HEK293 (cell line): ENCODE measurements at regions not wholly inside any gene's neighbourhood (a gene's known extent, or its start where the extent isn't known, plus 50 kb on each side); places are given as distances from the start of the nearest gene placed in this dataset.

ENCODE experiments used
- CTCF ChIA-PET: fragments of 350-600 bp; formaldehyde crosslinking; extraction: SDS; loops from one replicate; lab custom pipeline; 2021; ENCODE audit warnings: antibody characterized with exemption; lab: Yijun Ruan, JAX
- POLR2A ChIA-PET: fragments of 300-600 bp; formaldehyde crosslinking; extraction: SDS; loops from one replicate; lab custom pipeline; 2020; ENCODE audit warnings: antibody characterized with exemption, inconsistent platforms; lab: Yijun Ruan, JAX
- H3K27ac ChIP-seq: fragments of 200-500 bp; sonication (Bioruptor generic); 2 replicates; pipeline ENCODE4 v1.5.1; 2014; ENCODE audit warnings: low read depth, low read length, control low read depth, inconsistent platforms; ENCODE audit errors: extremely low read depth
- H3K36me3 ChIP-seq, 2 experiments: fragments of 200-500 bp in 1 of 2; sonication (Bioruptor generic) in 1 of 2; 1 replicate in 1 of 2; 2 replicates in 1 of 2; pipeline ENCODE4 v1.5.1; 2014 to 2017; ENCODE audit warnings: inconsistent platforms in 2 of 2, low read length in 2 of 2; ENCODE audit not compliant: control insufficient read depth in 2 of 2, insufficient read depth in 1 of 2
- H3K4me1 ChIP-seq: fragments of 200-500 bp; sonication (Bioruptor generic); 2 replicates; pipeline ENCODE4 v1.5.1; 2014; ENCODE audit warnings: mild to moderate bottlenecking, low read length, inconsistent platforms; ENCODE audit not compliant: control insufficient read depth, insufficient read depth
- H3K4me3 ChIP-seq: 2 replicates; pipeline ENCODE4 v1.5.1; 2011; ENCODE audit warnings: low read depth, mild to moderate bottlenecking, control low read depth, low read length, moderate library complexity
- H3K9me3 ChIP-seq: fragments of 200-500 bp; sonication (Bioruptor generic); 2 replicates; pipeline ENCODE4 v1.5.1; 2014; ENCODE audit warnings: low read depth, low read length, inconsistent platforms; ENCODE audit not compliant: control insufficient read depth, insufficient read depth
- FEZF1 ChIP-seq: fragments of 450-650 bp; formaldehyde crosslinking; IDR thresholded peaks from 2 replicates; pipeline ENCODE4 v1.5.1; 2016; ENCODE audit warnings: missing biosample characterization, missing genetic modification characterization
- GLI4 ChIP-seq: fragments of 450-650 bp; formaldehyde crosslinking; IDR thresholded peaks from 2 replicates; pipeline ENCODE4 v1.5.1; 2016; ENCODE audit warnings: missing biosample characterization, missing genetic modification characterization
- PRDM6 ChIP-seq: fragments of 450-650 bp; formaldehyde crosslinking; IDR thresholded peaks from 2 replicates; pipeline ENCODE4 v1.5.1; 2017; ENCODE audit warnings: missing biosample characterization, missing genetic modification characterization
- SCRT2 ChIP-seq: fragments of 450-650 bp; formaldehyde crosslinking; IDR thresholded peaks from 2 replicates; pipeline ENCODE4 v1.5.1; 2016; ENCODE audit warnings: missing biosample characterization, missing genetic modification characterization
- ZBTB48 ChIP-seq: fragments of 450-650 bp; formaldehyde crosslinking; IDR thresholded peaks from 2 replicates; pipeline ENCODE4 v1.5.1; 2016; ENCODE audit warnings: missing biosample characterization, missing genetic modification characterization
- ZBTB6 ChIP-seq: fragments of 450-650 bp; formaldehyde crosslinking; IDR thresholded peaks from 2 replicates; pipeline ENCODE4 v1.5.1; 2017; ENCODE audit warnings: missing biosample characterization, missing genetic modification characterization
- ZNF133 ChIP-seq: fragments of 450-650 bp; formaldehyde crosslinking; IDR thresholded peaks from 2 replicates; pipeline ENCODE4 v1.5.1; 2016; ENCODE audit warnings: missing biosample characterization, missing genetic modification characterization
- ZNF175 ChIP-seq: fragments of 450-650 bp; formaldehyde crosslinking; IDR thresholded peaks from 2 replicates; pipeline ENCODE4 v1.5.1; 2016; ENCODE audit warnings: missing biosample characterization, missing genetic modification characterization
- ZNF221 ChIP-seq: fragments of 450-650 bp; formaldehyde crosslinking; IDR thresholded peaks from 2 replicates; pipeline ENCODE4 v1.5.1; 2017; ENCODE audit warnings: missing biosample characterization, missing genetic modification characterization, borderline replicate concordance
- ZNF24 ChIP-seq: fragments of 450-650 bp; formaldehyde crosslinking; IDR thresholded peaks from 2 replicates; pipeline ENCODE4 v1.5.1; 2016; ENCODE audit warnings: missing biosample characterization, missing genetic modification characterization
- ZNF311 ChIP-seq: fragments of 450-650 bp; formaldehyde crosslinking; IDR thresholded peaks from 2 replicates; pipeline ENCODE4 v1.5.1; 2017; ENCODE audit warnings: missing biosample characterization, missing genetic modification characterization, borderline replicate concordance
- ZNF518A ChIP-seq: fragments of 450-650 bp; formaldehyde crosslinking; conservative IDR thresholded peaks from 2 replicates; pipeline ENCODE4 v1.5.1; 2016; ENCODE audit warnings: low read depth, missing biosample characterization, missing genetic modification characterization
- ZNF580 ChIP-seq: fragments of 450-650 bp; formaldehyde crosslinking; IDR thresholded peaks from 2 replicates; pipeline ENCODE4 v1.5.1; 2016; ENCODE audit warnings: missing biosample characterization, missing genetic modification characterization
- ZNF626 ChIP-seq: fragments of 450-650 bp; sonication (Bioruptor Pico); formaldehyde crosslinking; IDR thresholded peaks from 2 replicates; pipeline ENCODE4 v1.5.1; 2018; ENCODE audit warnings: missing biosample characterization, missing genetic modification characterization, inconsistent platforms
- ZNF645 ChIP-seq: fragments of 450-650 bp; formaldehyde crosslinking; IDR thresholded peaks from 2 replicates; pipeline ENCODE4; 2016; ENCODE audit warnings: missing biosample characterization, missing genetic modification characterization
- ZSCAN30 ChIP-seq: fragments of 450-650 bp; IDR thresholded peaks from 2 replicates; pipeline ENCODE4 v1.5.1; 2018; ENCODE audit warnings: missing biosample characterization, mild to moderate bottlenecking, missing genetic modification characterization, moderate library complexity

GRCh38 chr17:70344386-70345060 lies 175.2 kb downstream of the KCNJ2 start:
- ChIA-PET CTCF (interaction anchor here (0.7 kb wide), 1 partner anchor 207 kb away, joined by 3 read pairs; no protein-coding TSS in a partner anchor), POLR2A (no interaction called here)
- Histone ChIP-seq H3K4me1 (peaks cover 11% of the 10 kb centered on the region), H3K4me3 (no peak overlapping the region), H3K27ac (no peak overlapping the region), H3K9me3 (no peaks in the 10 kb centered on the region), H3K36me3 (no peaks in the 10 kb centered on the region)
- no peak for TF ChIP-seq ZBTB6 (tag by site-specific recombination)
- TF ChIP-seq ZNF645 (tag by site-specific recombination) = no peak
- peak; percentile 39; the same call in 1 of the 2 replicates for TF ChIP-seq PRDM6
- 0 out of 2 replicates have a peak, but pooled peaks have one; percentile 18 for TF ChIP-seq FEZF1 (tag by site-specific recombination)
- TF ChIP-seq ZNF175 (tag by site-specific recombination) = no peak

GRCh38 chr17:70345061-70345460 lies 175.7 kb downstream of the KCNJ2 start:
- TF ChIP-seq ZNF311 (tag by site-specific recombination) = no peak
- TF ChIP-seq ZSCAN30 (tag by site-specific recombination) = no peak
- no peak for TF ChIP-seq ZNF580 (tag by site-specific recombination)
- no peak for TF ChIP-seq ZNF24
- no peak for TF ChIP-seq ZBTB48
- no peak for TF ChIP-seq ZNF133 (tag by site-specific recombination)
- TF ChIP-seq ZNF221 (tag by site-specific recombination) = no peak
- no peak for TF ChIP-seq GLI4
- no peak for TF ChIP-seq ZNF518A
- TF ChIP-seq ZNF626 (tag by site-specific recombination) = no peak
- no peak for TF ChIP-seq SCRT2 (tag by site-specific recombination)
- TF ChIP-seq, all 188 proteins: peak for 0
- Histone ChIP-seq H3K9me3 (no peaks in the 10 kb centered on the region), H3K4me1 (peaks cover 11% of the 10 kb centered on the region), H3K4me3 (no peak overlapping the region), H3K36me3 (no peaks in the 10 kb centered on the region), H3K27ac (no peak overlapping the region)
- ChIA-PET POLR2A (no interaction called here), CTCF (interaction anchor here (0.7 kb wide), 1 partner anchor 206 kb away, joined by 3 read pairs; no protein-coding TSS in a partner anchor)
